ENCODE measurements at regions not wholly inside any gene's neighbourhood (a gene's known extent, or its start where the extent isn't known, plus 50 kb on each side); places are given as distances from the start of the nearest gene placed in this dataset.

GRCh38 chr1:4016351-4017130, 116.5 kb upstream of the C1orf174 start:
- Histone ChIP-seq H3K4me3 (no peak overlapping the region), H3K27me3 (peaks cover 36% of the 10 kb centered on the region), H3K9me3 (no peaks in the 10 kb centered on the region), H3K36me3 (no peaks in the 10 kb centered on the region), H3K4me1 (no peaks in the 10 kb centered on the region), H3K27ac (no peak overlapping the region)
- 46 to 50% methylated on average over 6 of the region's 17 CpGs for WGBS, 2 donors (ENCODE audit: low coverage in 1 of 2)
- TF ChIP-seq CTCF (IDR thresholded peaks at IDR 0.05) = no peak
- no peak for TF ChIP-seq EP300 (IDR thresholded peaks at IDR 0.05)
- TF ChIP-seq POLR2AphosphoS5 (IDR thresholded peaks at IDR 0.05) = no peak
- no peak for TF ChIP-seq POLR2A (IDR thresholded peaks at IDR 0.05)
- no peak for ATAC-seq

- WGBS, 2 donors (ENCODE audit: low coverage in 1 of 2) = 63 to 100% methylated on average over 1 to 3 of the region's 12 CpGs
- Histone ChIP-seq H3K9me3 (no peaks in the 10 kb centered on the region), H3K4me1 (no peaks in the 10 kb centered on the region), H3K27me3 (peaks cover 40% of the 10 kb centered on the region), H3K4me3 (no peak overlapping the region), H3K36me3 (no peaks in the 10 kb centered on the region), H3K27ac (no peak overlapping the region)
- TF ChIP-seq POLR2A (IDR thresholded peaks at IDR 0.05) = no peak
- TF ChIP-seq POLR2AphosphoS5 (IDR thresholded peaks at IDR 0.05) = no peak
- TF ChIP-seq EP300 (IDR thresholded peaks at IDR 0.05) = no peak
- no peak for TF ChIP-seq CTCF (IDR thresholded peaks at IDR 0.05)
- ATAC-seq = no peak
Measured at GRCh38 chr1:4017636-4018365, 117.7 kb upstream of the C1orf174 start.

- 80% methylated on average over 8 of the region's 25 CpGs; no CpG with 5 or more reads in 1 of the 2 donors for WGBS, 2 donors (ENCODE audit: low coverage in 1 of 2)
- TF ChIP-seq POLR2AphosphoS5 (IDR thresholded peaks at IDR 0.05) = no peak
- TF ChIP-seq POLR2A (IDR thresholded peaks at IDR 0.05) = no peak
- TF ChIP-seq CTCF (IDR thresholded peaks at IDR 0.05) = no peak
- TF ChIP-seq EP300 (IDR thresholded peaks at IDR 0.05) = no peak
- ATAC-seq = no peak
- Histone ChIP-seq H3K27me3 (peaks cover 46% of the 10 kb centered on the region), H3K4me1 (no peaks in the 10 kb centered on the region), H3K4me3 (no peak overlapping the region), H3K9me3 (no peaks in the 10 kb centered on the region), H3K36me3 (no peaks in the 10 kb centered on the region), H3K27ac (no peak overlapping the region)
Measured at GRCh38 chr1:4018466-4019146, 118.5 kb upstream of the C1orf174 start.

- no peak for TF ChIP-seq POLR2A (IDR thresholded peaks at IDR 0.05)
- TF ChIP-seq CTCF (IDR thresholded peaks at IDR 0.05) = no peak
- no peak for TF ChIP-seq EP300 (IDR thresholded peaks at IDR 0.05)
- TF ChIP-seq POLR2AphosphoS5 (IDR thresholded peaks at IDR 0.05) = no peak
Measured at GRCh38 chr1:4019147-4019521, 119.1 kb upstream of the C1orf174 start.

More at GRCh38 chr1:4019147-4019521, 119.1 kb upstream of the C1orf174 start:
- Histone ChIP-seq H3K9me3 (peaks cover 0 to 1% (median 0%) of the 10 kb centered on the region in 3 donors), H3K4me3 (no peak overlapping the region), H3K36me3 (no peaks in the 10 kb centered on the region), H3K4me1 (no peaks in the 10 kb centered on the region), H3K27me3 (peaks cover 51% of the 10 kb centered on the region), H3K27ac (no peak overlapping the region)
- no peak for ATAC-seq
- WGBS, 2 donors (ENCODE audit: low coverage in 1 of 2) = 62 to 72% methylated on average over 6 to 13 of the region's 13 CpGs
